ENCODE measurements at regions not wholly inside any gene's neighbourhood (a gene's known extent, or its start where the extent isn't known, plus 50 kb on each side); places are given as distances from the start of the nearest gene placed in this dataset.

- no peaks in the 10 kb centered on the region for H4K20me1 ChIP-seq (ENCODE audit: low read depth, low read length)
- H3K36me3 ChIP-seq (ENCODE audit: low read length), result no peaks in the 10 kb centered on the region
- no peak overlapping the region for H2AFZ ChIP-seq (ENCODE audit: low read depth, low read length, severe bottlenecking)
- no peaks in the 10 kb centered on the region for H3K79me2 ChIP-seq (ENCODE audit: insufficient read depth, low read length)
- TF ChIP-seq CTCF (IDR thresholded peaks at IDR 0.05; ENCODE audit: insufficient read depth, low read length, poor library complexity, severe bottlenecking) (no peak), EZH2phosphoT487 (conservative IDR thresholded peaks at IDR 0.05; ENCODE audit: low read length) (no peak)
- H3K4me2 ChIP-seq (ENCODE audit: low read depth, low read length, poor library complexity, severe bottlenecking), result no peak overlapping the region
- no peaks in the 10 kb centered on the region for H3K27me3 ChIP-seq (ENCODE audit: low read length)
- no peaks in the 10 kb centered on the region for H3F3A ChIP-seq (ENCODE audit: insufficient read depth)
- no peaks in the 10 kb centered on the region for H3K9me2 ChIP-seq (replicated peaks; ENCODE audit: insufficient read depth, low read length)
- H3K4me3 ChIP-seq (ENCODE audit: insufficient read depth, low read length, poor library complexity, severe bottlenecking), result no peak overlapping the region
- no peaks in the 10 kb centered on the region for H3K9me3 ChIP-seq (ENCODE audit: insufficient read depth, low read length)
- no peak overlapping the region for H3K9ac ChIP-seq (ENCODE audit: low read length)
- H3K27ac ChIP-seq (ENCODE audit: low read depth, low read length), result no peak overlapping the region
These were observed 450.0 kb upstream of the GCFC2 start for GRCh38 chr2:76160670-76161069.

- Histone ChIP-seq H3K4me2 (ENCODE audit: low read depth, low read length, poor library complexity, severe bottlenecking) (no peak overlapping the region), H3K27me3 (ENCODE audit: low read length) (no peaks in the 10 kb centered on the region), H4K20me1 (ENCODE audit: low read depth, low read length) (no peaks in the 10 kb centered on the region), H3K36me3 (ENCODE audit: low read length) (no peaks in the 10 kb centered on the region), H3K27ac (ENCODE audit: low read depth, low read length) (no peak overlapping the region), H3K9me2 (replicated peaks; ENCODE audit: insufficient read depth, low read length) (no peaks in the 10 kb centered on the region), H3K9ac (ENCODE audit: low read length) (no peak overlapping the region), H3K9me3 (ENCODE audit: insufficient read depth, low read length) (no peaks in the 10 kb centered on the region), H3K4me3 (ENCODE audit: insufficient read depth, low read length, poor library complexity, severe bottlenecking) (no peak overlapping the region), H3K79me2 (ENCODE audit: insufficient read depth, low read length) (no peaks in the 10 kb centered on the region), H3F3A (ENCODE audit: insufficient read depth) (no peaks in the 10 kb centered on the region), H2AFZ (ENCODE audit: low read depth, low read length, severe bottlenecking) (no peak overlapping the region)
- TF ChIP-seq EZH2phosphoT487 (conservative IDR thresholded peaks at IDR 0.05; ENCODE audit: low read length) (no peak), CTCF (IDR thresholded peaks at IDR 0.05; ENCODE audit: insufficient read depth, low read length, poor library complexity, severe bottlenecking) (no peak)
These were observed 448.4 kb upstream of the GCFC2 start for GRCh38 chr2:76159042-76159648.

GRCh38 chr2:76157531-76157930, 446.8 kb upstream of the GCFC2 start:
- Histone ChIP-seq H3K79me2 (ENCODE audit: insufficient read depth, low read length) (no peaks in the 10 kb centered on the region), H3K9me3 (ENCODE audit: insufficient read depth, low read length) (no peaks in the 10 kb centered on the region), H3K36me3 (ENCODE audit: low read length) (no peaks in the 10 kb centered on the region), H3K9ac (ENCODE audit: low read length) (no peak overlapping the region), H3K4me2 (ENCODE audit: low read depth, low read length, poor library complexity, severe bottlenecking) (no peak overlapping the region), H3K9me2 (replicated peaks; ENCODE audit: insufficient read depth, low read length) (no peaks in the 10 kb centered on the region), H3K27ac (ENCODE audit: low read depth, low read length) (no peak overlapping the region), H3K27me3 (ENCODE audit: low read length) (no peaks in the 10 kb centered on the region), H2AFZ (ENCODE audit: low read depth, low read length, severe bottlenecking) (no peak overlapping the region), H3K4me3 (ENCODE audit: insufficient read depth, low read length, poor library complexity, severe bottlenecking) (no peak overlapping the region), H3F3A (ENCODE audit: insufficient read depth) (no peaks in the 10 kb centered on the region), H4K20me1 (ENCODE audit: low read depth, low read length) (no peaks in the 10 kb centered on the region)
- TF ChIP-seq EZH2phosphoT487 (conservative IDR thresholded peaks at IDR 0.05; ENCODE audit: low read length), result no peak

GRCh38 chr2:76154981-76155380, 444.3 kb upstream of the GCFC2 start:
- Histone ChIP-seq H3K36me3 (ENCODE audit: low read length) (no peaks in the 10 kb centered on the region), H3K9me2 (replicated peaks; ENCODE audit: insufficient read depth, low read length) (no peaks in the 10 kb centered on the region), H3K9ac (ENCODE audit: low read length) (no peak overlapping the region), H3K27me3 (ENCODE audit: low read length) (no peaks in the 10 kb centered on the region), H3K79me2 (ENCODE audit: insufficient read depth, low read length) (no peaks in the 10 kb centered on the region), H2AFZ (ENCODE audit: low read depth, low read length, severe bottlenecking) (no peak overlapping the region), H3K4me2 (ENCODE audit: low read depth, low read length, poor library complexity, severe bottlenecking) (no peak overlapping the region), H3K9me3 (ENCODE audit: insufficient read depth, low read length) (no peaks in the 10 kb centered on the region), H4K20me1 (ENCODE audit: low read depth, low read length) (no peaks in the 10 kb centered on the region), H3K27ac (ENCODE audit: low read depth, low read length) (no peak overlapping the region), H3F3A (ENCODE audit: insufficient read depth) (no peaks in the 10 kb centered on the region), H3K4me3 (ENCODE audit: insufficient read depth, low read length, poor library complexity, severe bottlenecking) (no peak overlapping the region)
- TF ChIP-seq CTCF (IDR thresholded peaks at IDR 0.05; ENCODE audit: insufficient read depth, low read length, poor library complexity, severe bottlenecking) (no peak), EZH2phosphoT487 (conservative IDR thresholded peaks at IDR 0.05; ENCODE audit: low read length) (no peak)
